HFF-Myc (cell line): ENCODE measurements at regions not wholly inside any gene's neighbourhood (a gene's known extent, or its start where the extent isn't known, plus 50 kb on each side); places are given as distances from the start of the nearest gene placed in this dataset.
"Not testable (repeated sequence)": the region's sequence is repeated elsewhere in the genome, so short reads cannot be mapped to it uniquely, and the experiment has no call there.

Experiments used
- DNase-seq: peaks from one replicate; pipeline ENCODE4 v3.0.0-alpha.2; 2011; ENCODE audit warnings: low read depth; ENCODE audit errors: extremely low read depth
- H3K4me3 ChIP-seq: replicated peaks from 2 replicates; pipeline ENCODE4 v1.5.1; 2011; ENCODE audit warnings: low read depth, mild to moderate bottlenecking, control low read depth, low read length
- CTCF ChIP-seq: IDR thresholded peaks from 2 replicates; pipeline ENCODE4 v1.5.1; 2012; ENCODE audit warnings: mild to moderate bottlenecking, low read depth, low read length, control low read depth; ENCODE audit errors: missing control alignments

- H3K4me3 ChIP-seq, result no peak overlapping the region
- no peak for DNase-seq
- TF ChIP-seq CTCF, result no peak
Observed at GRCh38 chr15:25248583-25249235, 190.1 kb downstream of the UBE3A start.

DNA sequence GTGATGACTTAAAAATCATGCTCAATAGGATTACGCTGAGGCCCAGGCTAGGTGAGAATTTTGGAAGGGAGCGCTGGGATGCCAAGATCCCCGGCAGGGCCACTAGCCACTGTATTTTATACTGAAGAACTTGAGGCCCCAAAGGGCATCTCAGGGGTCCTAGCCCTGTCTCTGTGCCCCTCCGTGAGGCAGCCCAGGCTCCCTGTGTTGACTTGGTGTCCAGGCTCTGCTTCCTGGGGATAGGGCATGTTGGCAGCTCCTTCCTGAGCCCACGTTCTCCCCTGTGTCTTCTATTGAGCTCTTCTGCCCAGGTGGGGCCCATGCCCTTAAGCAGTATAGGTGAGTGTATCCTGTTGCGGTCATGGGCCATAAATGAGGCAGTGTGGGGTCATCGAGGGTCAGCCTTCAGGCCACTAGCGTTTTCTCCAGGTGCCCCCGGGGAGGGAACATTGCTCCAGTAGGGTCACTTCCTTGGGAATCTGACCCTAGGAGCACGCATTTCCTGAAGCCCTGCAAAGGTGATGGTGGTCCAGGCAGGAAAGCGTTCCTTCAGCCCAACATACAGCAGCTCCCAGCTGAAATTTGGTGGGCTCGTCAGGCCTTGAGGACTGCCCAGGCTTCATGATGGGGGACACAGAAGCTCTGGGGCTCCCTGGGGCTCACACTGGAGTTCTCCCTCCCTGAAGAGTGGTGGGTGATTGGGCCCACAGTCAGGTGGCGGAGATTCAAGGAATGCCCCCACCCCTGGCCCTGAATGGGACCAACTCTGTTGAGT lies 189.4 kb downstream of the UBE3A start:
- no peak for DNase-seq
- TF ChIP-seq CTCF, result no peak
- no peak overlapping the region for H3K4me3 ChIP-seq

DNA sequence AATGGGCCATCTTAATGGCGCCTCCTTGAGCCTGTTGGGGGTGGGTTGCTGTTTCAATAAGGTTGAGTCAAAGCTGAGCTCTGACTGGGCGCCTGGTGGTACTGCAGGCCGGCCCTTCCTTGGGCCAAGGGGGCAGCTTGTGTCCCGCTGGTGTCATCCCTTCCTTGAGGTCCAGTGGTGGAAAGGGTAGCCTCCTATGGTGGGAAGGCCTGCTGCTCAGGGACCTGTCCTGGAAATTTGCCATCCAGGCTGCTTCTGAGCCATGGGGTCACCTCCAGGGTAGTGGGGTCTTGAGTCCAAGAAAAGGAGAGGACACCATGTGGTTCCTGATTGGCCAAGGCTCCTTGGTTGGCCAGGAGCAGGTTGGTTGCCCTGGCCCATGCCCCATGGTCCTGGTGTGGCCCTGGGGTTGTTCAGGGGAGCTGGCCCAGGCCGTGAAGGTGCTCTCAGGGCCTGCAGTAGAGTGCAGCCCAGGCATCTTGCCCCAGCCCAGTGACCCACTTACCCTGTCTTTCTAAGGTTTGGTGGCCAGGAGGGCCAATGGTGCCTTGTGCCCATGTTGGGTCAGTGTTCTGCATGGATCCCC lies 188.7 kb downstream of the UBE3A start:
- H3K4me3 ChIP-seq, result no peak overlapping the region
- DNase-seq, result no peak
- TF ChIP-seq CTCF, result no peak

GRCh38 chr15:25250906-25251622 lies 187.8 kb downstream of the UBE3A start:
- H3K4me3 ChIP-seq, result no peak overlapping the region
- no peak for TF ChIP-seq CTCF
- no peak for DNase-seq

GRCh38 chr15:25251700-25252390 lies 187.0 kb downstream of the UBE3A start:
- TF ChIP-seq CTCF, result no peak
- no peak overlapping the region for H3K4me3 ChIP-seq
- no peak for DNase-seq

GRCh38 chr15:25253048-25253973 lies 185.5 kb downstream of the UBE3A start:
- H3K4me3 ChIP-seq, DNase-seq: not testable (repeated sequence)
